K562 (cell line): ENCODE measurements at regions not wholly inside any gene's neighbourhood (a gene's known extent, or its start where the extent isn't known, plus 50 kb on each side); places are given as distances from the start of the nearest gene placed in this dataset.

Source experiments
- ATAC-seq: fragments of 200-7000 bp; cut with Tn5 transposase; 3 replicates; pipeline ENCODE4 v1.9.1; 2020; ENCODE audit warnings: moderate library complexity
- BruUV-seq: library from RNA; stranded (reverse); fragments of 400-500 nt; replicated peaks from 2 replicates; lab custom pipeline; 2021; lab: Mats Ljungman, UMichigan
- CTCF ChIA-PET: fragments of 300-600 bp; formaldehyde crosslinking; extraction: SDS; loops from one replicate; lab custom pipeline; 2021; ENCODE audit warnings: low intra/inter-chr PET ratio; lab: Yijun Ruan, JAX
- POLR2A ChIA-PET: fragments of 300-600, 350-650 bp; sonication (Branson Sonifier 250); formaldehyde crosslinking; extraction: SDS; loops from one replicate; lab custom pipeline; 2021; ENCODE audit warnings: antibody characterized with exemption, inconsistent platforms; lab: Yijun Ruan, JAX
- DNase-seq, 4 experiments: peaks; one replicate each; pipeline versions ENCODE4 v3.0.0 to v3.0.0-alpha.2; 2011 to 2018; ENCODE audit warnings: low spot score in 3 of 4, mixed read lengths in 3 of 4; ENCODE audit errors: extremely low read depth in 1 of 4
- FAIRE-seq: peaks from 2 replicates; lab custom pipeline; 2011; peaks lifted over from hg19 to GRCh38; lab: Jason Lieb, UNC
- H2AFZ ChIP-seq: 2 replicates; pipeline ENCODE4 v1.6.0; 2011; ENCODE audit warnings: low read depth, low read length, control low read depth, inconsistent platforms
- H3K27ac ChIP-seq: fragments of 200-600 bp; 3 replicates; pipeline ENCODE4 v1.8.0; 2011; ENCODE audit warnings: low read depth, mild to moderate bottlenecking, control low read depth, inconsistent platforms, low read length, moderate library complexity, mixed read lengths; ENCODE audit errors: extremely low read depth
- H3K27me3 ChIP-seq, 2 experiments: fragments of 300-600 bp in 1 of 2; 2 replicates in 1 of 2; 3 replicates in 1 of 2; pipeline versions ENCODE4 v1.6.0 to v1.8.0; 2011; ENCODE audit warnings: inconsistent platforms in 2 of 2, low read length in 2 of 2, mild to moderate bottlenecking in 1 of 2, mixed read lengths in 1 of 2, moderate library complexity in 1 of 2; ENCODE audit not compliant: control insufficient read depth in 2 of 2, insufficient read depth in 2 of 2
- H3K36me3 ChIP-seq: fragments of 300-600 bp; 3 replicates; pipeline ENCODE4 v1.8.0; 2011; ENCODE audit warnings: mild to moderate bottlenecking, low read length, inconsistent platforms; ENCODE audit not compliant: control insufficient read depth, insufficient read depth
- H3K4me1 ChIP-seq, 2 experiments: fragments of 200-600 bp in 1 of 2; replicated peaks in 1 of 2; 2 replicates in 1 of 2; 3 replicates in 1 of 2; pipeline versions ENCODE4 v1.5.1 to v1.8.0; 2011; ENCODE audit warnings: inconsistent platforms in 2 of 2, low read length in 2 of 2, mild to moderate bottlenecking in 1 of 2, mixed read lengths in 1 of 2, moderate library complexity in 1 of 2; ENCODE audit not compliant: control insufficient read depth in 2 of 2, insufficient read depth in 2 of 2
- H3K4me2 ChIP-seq: 2 replicates; pipeline ENCODE4 v1.6.1; 2011; ENCODE audit warnings: low read length, control low read depth, inconsistent platforms, mixed read lengths; ENCODE audit not compliant: insufficient read depth
- H3K4me3 ChIP-seq: fragments of 200-600 bp; sonication (generic), shearing (Covaris generic); 2 replicates; pipeline ENCODE4 v1.5.1; 2016; ENCODE audit warnings: control low read depth, inconsistent platforms
- H3K79me2 ChIP-seq: fragments of 200-600 bp; 3 replicates; pipeline ENCODE4 v1.8.0; 2011; ENCODE audit warnings: low read length, inconsistent platforms; ENCODE audit not compliant: control insufficient read depth, insufficient read depth
- H3K9ac ChIP-seq, 2 experiments: 2 replicates each; pipeline versions ENCODE4 v1.6.0 to v1.6.1; 2011; ENCODE audit warnings: low read depth in 2 of 2, low read length in 2 of 2, control low read depth in 1 of 2, inconsistent platforms in 1 of 2, mild to moderate bottlenecking in 1 of 2, mixed read lengths in 1 of 2; ENCODE audit not compliant: insufficient read depth in 1 of 2
- H3K9me1 ChIP-seq: one replicate; pipeline ENCODE4 v1.6.0; 2011; ENCODE audit warnings: inconsistent platforms, mild to moderate bottlenecking, low read length, moderate library complexity; ENCODE audit not compliant: control insufficient read depth, insufficient read depth
- H3K9me3 ChIP-seq: replicated peaks from 2 replicates; pipeline ENCODE4 v1.5.1; 2011; ENCODE audit warnings: low read depth, low read length, inconsistent platforms; ENCODE audit not compliant: control insufficient read depth, insufficient read depth
- H4K20me1 ChIP-seq: replicated peaks from 2 replicates; pipeline ENCODE4 v1.6.1; 2011; ENCODE audit warnings: low read length, inconsistent platforms, mixed read lengths; ENCODE audit not compliant: control insufficient read depth, insufficient read depth
- EGR1 ChIP-seq: fragments of 450-650 bp; conservative IDR thresholded peaks from 2 replicates; pipeline ENCODE4 v1.6.1; 2017; ENCODE audit warnings: mild to moderate bottlenecking
- GTF2A2 ChIP-seq: IDR thresholded peaks from 2 replicates; pipeline ENCODE4 v1.6.1; 2016; ENCODE audit warnings: mild to moderate bottlenecking, missing genetic modification characterization, missing compliant biosample characterization
- RHOXF2B ChIP-seq: fragments of 250-450 bp; sonication (Bioruptor Pico); conservative IDR thresholded peaks from 2 replicates; pipeline ENCODE4 v1.5.1; 2021
- whole genome bisulfite sequencing: fragments of 100-300 bp; shearing (Covaris generic); methylation state at CpG from one replicate; pipeline ENCODE4 v1.1.6; 2016; ENCODE audit warnings: low coverage, mixed read lengths; ENCODE audit not compliant: insufficient coverage; ENCODE audit errors: missing lambda C conversion rate; 5-methylcytosine and 5-hydroxymethylcytosine counted together
- in situ Hi-C: fragments of 300-500 bp; cut with MboI; formaldehyde crosslinking; loops from 4 replicates; pipeline ENCODE4 v1.15.0; 2018; ENCODE audit warnings: inconsistent platforms, mixed read lengths
- intact Hi-C: fragments of 100-400 bp; cut with micrococcal nuclease; formaldehyde crosslinking; loops from 2 replicates; pipeline ENCODE4 v1.14.2; 2022
- TF ChIP-seq, protein P1 (sequence below): IDR thresholded peaks from 2 replicates; pipeline ENCODE4 v1.6.1; 2011; ENCODE audit warnings: borderline replicate concordance, low read depth, mild to moderate bottlenecking, moderate library complexity, low read length; ENCODE audit not compliant: insufficient read depth, poor library complexity, severe bottlenecking

DNA sequence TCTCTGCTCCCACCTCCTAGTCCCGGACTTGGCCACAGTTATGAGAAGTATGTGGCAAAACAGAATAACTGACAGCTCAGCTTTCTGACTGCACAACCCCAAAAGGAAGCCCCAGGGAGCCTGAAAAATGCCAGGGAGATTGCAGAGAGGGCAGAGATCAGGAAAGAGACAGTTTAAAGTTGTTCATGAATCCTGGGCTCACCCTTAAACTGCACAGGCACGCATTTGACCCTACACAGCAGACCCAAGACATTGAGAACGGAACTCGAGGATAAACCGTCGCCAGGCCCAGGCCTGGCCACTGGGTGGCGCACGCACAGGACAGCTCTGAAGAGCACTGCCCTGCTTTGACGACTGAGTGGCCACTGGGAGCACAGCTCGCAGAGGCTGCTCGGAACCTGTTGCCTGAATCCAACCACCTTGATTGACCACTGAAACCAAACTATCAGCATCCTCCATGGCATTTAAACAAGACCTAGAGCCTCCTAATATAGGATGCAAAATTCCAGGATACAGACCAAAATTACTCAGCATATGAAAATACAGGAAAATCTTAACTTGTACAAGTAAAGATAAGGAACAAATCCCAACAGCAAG is 114.0 kb downstream of the C16orf95 start (continued):
- TF ChIP-seq, protein P1, sequence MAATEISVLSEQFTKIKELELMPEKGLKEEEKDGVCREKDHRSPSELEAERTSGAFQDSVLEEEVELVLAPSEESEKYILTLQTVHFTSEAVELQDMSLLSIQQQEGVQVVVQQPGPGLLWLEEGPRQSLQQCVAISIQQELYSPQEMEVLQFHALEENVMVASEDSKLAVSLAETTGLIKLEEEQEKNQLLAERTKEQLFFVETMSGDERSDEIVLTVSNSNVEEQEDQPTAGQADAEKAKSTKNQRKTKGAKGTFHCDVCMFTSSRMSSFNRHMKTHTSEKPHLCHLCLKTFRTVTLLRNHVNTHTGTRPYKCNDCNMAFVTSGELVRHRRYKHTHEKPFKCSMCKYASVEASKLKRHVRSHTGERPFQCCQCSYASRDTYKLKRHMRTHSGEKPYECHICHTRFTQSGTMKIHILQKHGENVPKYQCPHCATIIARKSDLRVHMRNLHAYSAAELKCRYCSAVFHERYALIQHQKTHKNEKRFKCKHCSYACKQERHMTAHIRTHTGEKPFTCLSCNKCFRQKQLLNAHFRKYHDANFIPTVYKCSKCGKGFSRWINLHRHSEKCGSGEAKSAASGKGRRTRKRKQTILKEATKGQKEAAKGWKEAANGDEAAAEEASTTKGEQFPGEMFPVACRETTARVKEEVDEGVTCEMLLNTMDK, result peak; percentile 66

DNA sequence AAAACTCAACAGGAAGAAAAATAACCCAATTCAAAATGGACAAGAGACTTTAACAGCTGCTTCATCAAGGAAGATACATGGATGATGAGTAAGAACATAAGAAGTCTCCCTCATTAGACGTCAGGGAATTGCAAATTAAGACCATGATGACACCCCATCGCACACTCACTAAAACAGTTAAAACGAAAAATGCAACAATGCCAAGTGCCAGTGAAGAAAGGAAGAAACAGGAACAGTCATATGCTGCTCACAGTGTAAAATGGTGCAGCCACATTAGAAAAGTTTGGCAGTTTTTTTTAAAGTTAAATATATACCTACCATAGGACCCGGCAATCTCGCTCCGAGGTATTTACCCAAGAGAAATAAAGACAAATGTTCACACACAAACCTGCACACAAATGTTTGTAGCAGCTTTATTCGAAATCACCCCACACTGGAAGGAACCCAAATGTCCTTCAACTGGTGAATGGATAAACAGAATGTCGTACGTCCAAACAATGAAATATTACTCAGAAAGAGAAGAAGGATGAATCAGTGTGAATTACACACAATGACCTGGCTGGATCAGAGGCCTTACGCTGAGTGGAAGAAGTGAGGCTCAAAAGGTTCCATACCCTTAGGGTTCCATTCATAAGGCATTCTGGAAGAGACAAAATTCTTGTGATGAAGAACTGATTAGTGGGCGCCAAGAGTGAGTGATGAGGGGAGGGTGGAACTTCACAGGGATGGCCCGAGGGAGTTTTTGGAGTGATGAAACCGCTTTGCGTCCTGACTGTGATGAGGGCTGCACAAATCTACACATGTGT is 110.3 kb downstream of the C16orf95 start:
- FAIRE-seq, result no peak
- BruUV-seq, result no TSS peak
- 18% methylated on average over 14 of the region's 14 CpGs for WGBS
- ChIA-PET CTCF (interaction anchor here (0.6 kb wide), 1 partner anchor 1202 kb away, joined by 3 read pairs; no protein-coding TSS in a partner anchor), POLR2A (no interaction called here)
- Histone ChIP-seq H3K4me3 (no peak overlapping the region), H3K9me3 (no peaks in the 10 kb centered on the region), H3K79me2 (no peaks in the 10 kb centered on the region), H3K9ac (no peak overlapping the region), H3K9me1 (no peaks in the 10 kb centered on the region), H2AFZ (no peak overlapping the region), H3K27me3 (0 out of 5 replicates have a peak, but pooled peaks cover 0 to 5% of the 10 kb centered on the region in 2 experiments), H3K36me3 (no peaks in the 10 kb centered on the region), H4K20me1 (no peaks in the 10 kb centered on the region), H3K4me1 (no peaks in the 10 kb centered on the region), H3K27ac (no peak overlapping the region), H3K4me2 (no peak overlapping the region)
- intact Hi-C loops, result no loop called here
- TF ChIP-seq EGR1 (no peak), GTF2A2 (no peak), RHOXF2B (no peak)
- in situ Hi-C loops, result no loop called here
- DNase-seq, result no peak
- no peak for ATAC-seq
